ENCODE measurements at regions not wholly inside any gene's neighbourhood (a gene's known extent, or its start where the extent isn't known, plus 50 kb on each side); places are given as distances from the start of the nearest gene placed in this dataset.
"Not testable (repeated sequence)": the region's sequence is repeated elsewhere in the genome, so short reads cannot be mapped to it uniquely, and the experiment has no call there.

GRCh38 chr9:66152406-66152805, 415.5 kb downstream of the FOXD4L4 start:
- not testable (repeated sequence) for H3K9me3 ChIP-seq; H3K27me3 ChIP-seq; H3K27ac ChIP-seq; H3K36me3 ChIP-seq; H3K4me1 ChIP-seq; DNase-seq (ENCODE audit: low spot score in 2 of 2)
- WGBS, 2 donors: no CpG with 5 or more reads among the region's 30 CpGs
- peak overlapping the region in 1 of 4 donors; percentile 37 for H3K4me3 ChIP-seq

DNA sequence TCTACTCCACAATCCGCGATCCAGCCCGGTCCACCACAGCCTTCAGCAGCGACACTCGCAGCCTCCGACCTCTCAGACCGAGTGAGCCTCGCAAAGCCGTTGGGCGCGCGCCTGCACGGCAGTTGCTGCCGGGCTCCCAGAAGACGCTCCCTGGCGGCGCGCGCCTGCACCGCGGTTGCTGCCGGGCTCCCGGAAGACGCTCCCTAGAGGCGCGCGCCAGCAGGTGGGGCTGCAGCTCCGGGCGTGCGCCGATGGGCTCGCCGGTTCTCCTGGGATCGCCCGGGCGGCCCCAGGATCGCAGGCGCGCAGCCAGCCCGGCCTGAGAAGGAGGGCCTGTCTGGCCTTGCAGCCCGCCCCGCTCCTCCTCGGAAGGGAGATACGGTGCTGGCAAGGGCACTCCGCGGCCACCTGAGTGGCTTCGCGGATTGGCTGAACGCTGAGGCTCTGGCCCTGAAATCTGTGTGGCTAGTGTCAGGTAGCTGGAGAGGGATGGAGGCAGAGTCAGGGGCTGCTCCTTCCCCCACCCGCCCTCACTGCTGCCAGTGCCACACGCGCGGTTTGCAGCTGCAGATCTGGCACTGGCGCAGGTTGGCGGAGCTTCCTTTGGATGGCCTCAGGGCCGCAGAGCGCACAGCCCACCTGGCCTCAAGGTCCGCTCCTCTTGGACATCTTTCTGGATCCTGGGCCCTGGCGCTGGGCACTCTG, 416.2 kb downstream of the FOXD4L4 start:
- WGBS, 2 donors: no CpG with 5 or more reads among the region's 59 CpGs
- H3K36me3 ChIP-seq; H3K27me3 ChIP-seq; H3K27ac ChIP-seq; H3K9me3 ChIP-seq; DNase-seq (ENCODE audit: low spot score in 2 of 2); H3K4me1 ChIP-seq: not testable (repeated sequence)
- TF ChIP-seq, protein P1, sequence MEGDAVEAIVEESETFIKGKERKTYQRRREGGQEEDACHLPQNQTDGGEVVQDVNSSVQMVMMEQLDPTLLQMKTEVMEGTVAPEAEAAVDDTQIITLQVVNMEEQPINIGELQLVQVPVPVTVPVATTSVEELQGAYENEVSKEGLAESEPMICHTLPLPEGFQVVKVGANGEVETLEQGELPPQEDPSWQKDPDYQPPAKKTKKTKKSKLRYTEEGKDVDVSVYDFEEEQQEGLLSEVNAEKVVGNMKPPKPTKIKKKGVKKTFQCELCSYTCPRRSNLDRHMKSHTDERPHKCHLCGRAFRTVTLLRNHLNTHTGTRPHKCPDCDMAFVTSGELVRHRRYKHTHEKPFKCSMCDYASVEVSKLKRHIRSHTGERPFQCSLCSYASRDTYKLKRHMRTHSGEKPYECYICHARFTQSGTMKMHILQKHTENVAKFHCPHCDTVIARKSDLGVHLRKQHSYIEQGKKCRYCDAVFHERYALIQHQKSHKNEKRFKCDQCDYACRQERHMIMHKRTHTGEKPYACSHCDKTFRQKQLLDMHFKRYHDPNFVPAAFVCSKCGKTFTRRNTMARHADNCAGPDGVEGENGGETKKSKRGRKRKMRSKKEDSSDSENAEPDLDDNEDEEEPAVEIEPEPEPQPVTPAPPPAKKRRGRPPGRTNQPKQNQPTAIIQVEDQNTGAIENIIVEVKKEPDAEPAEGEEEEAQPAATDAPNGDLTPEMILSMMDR (IDR thresholded peaks at IDR 0.05): peak in 4 of 5 experiments; percentile 8 to 19 (median 15)
- H3K4me3 ChIP-seq: peak overlapping the region in 3 of 4 donors; percentile 16 to 47 (median 29)

DNA sequence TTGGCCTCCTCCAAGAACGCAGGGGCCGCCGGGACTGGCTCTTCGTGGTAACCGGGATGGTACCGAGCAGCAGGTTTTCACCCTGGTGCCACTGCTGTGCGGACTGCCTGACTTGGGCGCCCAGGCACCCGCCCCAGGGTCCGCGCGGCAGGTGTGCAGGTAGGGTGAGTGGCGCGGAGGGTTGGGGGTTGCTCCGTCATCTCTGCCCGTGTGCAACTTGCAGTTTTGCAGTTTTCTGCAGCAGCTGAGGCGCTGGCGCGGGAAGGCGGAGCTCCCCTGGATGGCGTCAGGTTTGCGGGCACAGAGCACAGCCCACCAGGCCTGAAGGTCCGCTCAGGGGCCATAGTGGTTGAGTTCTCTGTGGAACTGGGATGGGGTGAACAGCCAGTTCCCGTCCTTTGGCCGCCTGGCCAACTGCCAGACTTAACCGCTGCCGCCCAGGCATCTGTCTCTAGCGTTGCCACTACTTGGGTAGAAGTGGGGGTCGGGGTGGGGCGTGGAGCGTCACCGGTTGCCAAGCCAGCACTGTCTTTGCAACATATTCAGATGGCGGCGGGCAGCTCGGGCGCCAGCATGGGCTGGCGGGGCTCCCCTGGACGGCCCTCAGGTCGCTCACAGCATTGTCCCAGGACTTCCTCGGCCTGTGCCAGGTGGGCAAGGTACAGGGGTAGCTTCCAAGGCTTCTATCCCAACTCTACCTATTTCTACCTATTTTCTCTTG, 417.2 kb downstream of the FOXD4L4 start:
- DNase-seq (ENCODE audit: low spot score in 2 of 2): not testable (repeated sequence)
- WGBS, 2 donors: 8 to 12% methylated on average over 5 to 8 of the region's 40 CpGs
- peak overlapping the region in 1 of 4 donors; percentile 40 for H3K4me3 ChIP-seq

DNA sequence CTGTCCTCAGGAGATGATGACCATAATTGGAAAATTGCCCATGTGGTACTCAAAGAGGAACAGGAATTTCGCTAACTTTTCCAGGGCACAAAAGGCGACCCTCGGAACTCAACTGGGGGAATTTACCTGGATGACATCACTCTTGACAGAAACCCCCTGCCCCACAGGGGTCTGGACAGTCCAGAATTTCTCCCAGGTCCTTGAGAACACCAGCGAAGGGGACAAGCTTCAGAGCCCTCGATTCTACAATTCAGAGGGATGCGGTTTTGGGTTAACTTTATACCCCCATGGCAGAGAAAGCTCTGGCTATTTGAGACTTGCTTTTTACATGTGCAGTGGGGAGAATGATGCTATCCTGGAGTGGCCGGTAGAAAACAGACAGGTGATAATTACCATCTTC, 445.4 kb downstream of the FOXD4L4 start:
- not testable (repeated sequence) for H3K4me1 ChIP-seq; H3K27ac ChIP-seq; H3K4me3 ChIP-seq; H3K36me3 ChIP-seq; H3K27me3 ChIP-seq; H3K9me3 ChIP-seq; DNase-seq (ENCODE audit: low spot score in 2 of 2)
- 74 to 78% methylated on average over 6 of the region's 7 CpGs for whole genome bisulfite sequencing, 2 donors

More for the DNA sequence above, 417.2 kb downstream of the FOXD4L4 start:
- H3K27ac ChIP-seq, H3K9me3 ChIP-seq, H3K27me3 ChIP-seq, H3K36me3 ChIP-seq, H3K4me1 ChIP-seq: not testable (repeated sequence)

- 90 to 92% methylated on average over 2 of the region's 2 CpGs for WGBS, 2 donors
- not testable (repeated sequence) for H3K27ac ChIP-seq; H3K36me3 ChIP-seq; H3K4me3 ChIP-seq; H3K27me3 ChIP-seq; H3K9me3 ChIP-seq; DNase-seq (ENCODE audit: low spot score in 2 of 2); H3K4me1 ChIP-seq
Measured at GRCh38 chr9:66183648-66184047, 446.7 kb downstream of the FOXD4L4 start.

DNA sequence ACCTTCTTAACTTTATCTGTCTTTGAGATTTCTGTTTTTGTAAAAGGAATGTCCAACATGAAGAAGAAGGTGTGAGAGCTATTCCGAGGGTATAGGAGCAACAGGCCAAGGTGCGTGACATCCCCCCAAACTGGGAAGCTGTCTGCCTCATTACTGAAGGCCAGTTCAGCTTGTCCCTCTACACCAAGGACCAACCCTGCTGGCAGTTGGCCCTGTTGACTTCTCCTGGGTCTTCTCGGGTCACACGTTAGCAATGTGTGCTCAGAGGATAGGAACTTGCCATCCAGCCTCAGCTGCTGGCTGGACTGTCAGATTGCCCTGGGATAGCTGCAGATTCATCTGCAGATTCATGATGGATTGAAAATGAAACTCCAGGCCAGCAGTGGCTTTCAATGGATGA, 460.3 kb downstream of the FOXD4L4 start:
- not testable (repeated sequence) for DNase-seq (ENCODE audit: low spot score in 2 of 2); H3K4me3 ChIP-seq; H3K4me1 ChIP-seq; H3K27ac ChIP-seq; H3K36me3 ChIP-seq; H3K9me3 ChIP-seq; H3K27me3 ChIP-seq
- no CpG with 5 or more reads among the region's 4 CpGs for WGBS, 2 donors

DNA sequence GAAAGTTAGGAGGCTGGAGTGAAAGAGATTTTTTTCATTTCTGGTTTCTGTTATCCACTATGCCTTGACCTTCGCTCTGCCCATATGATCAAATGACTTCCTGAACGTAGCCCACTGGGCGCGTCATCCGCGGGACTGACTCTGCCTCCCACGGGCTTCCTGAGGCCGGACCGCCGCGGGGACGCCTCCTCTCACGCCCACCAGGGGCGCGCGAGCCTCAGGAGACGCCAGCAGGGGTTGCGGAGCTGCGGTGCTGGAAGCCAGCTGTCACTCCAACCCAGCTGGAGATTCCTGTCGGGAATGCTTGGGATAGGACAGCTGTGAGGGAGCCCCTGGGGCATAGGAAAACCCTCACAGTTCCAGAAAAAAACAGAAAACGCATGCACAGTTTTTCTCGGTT, 461.5 kb downstream of the FOXD4L4 start:
- WGBS, 2 donors: 68 to 69% methylated on average over 4 to 5 of the region's 22 CpGs
- not testable (repeated sequence) for H3K27ac ChIP-seq; H3K36me3 ChIP-seq; H3K27me3 ChIP-seq; H3K4me1 ChIP-seq; H3K9me3 ChIP-seq; DNase-seq (ENCODE audit: low spot score in 2 of 2)
- H3K4me3 ChIP-seq: peak overlapping the region in 1 of 4 donors; percentile 6

- not testable (repeated sequence) for H3K36me3 ChIP-seq; DNase-seq (ENCODE audit: low spot score in 2 of 2); H3K4me1 ChIP-seq; H3K27ac ChIP-seq; H3K4me3 ChIP-seq; H3K27me3 ChIP-seq; H3K9me3 ChIP-seq
- no CpG with 5 or more reads among the region's 1 CpG for WGBS, 2 donors
Measured at GRCh38 chr9:66206617-66207016, 469.7 kb downstream of the FOXD4L4 start.

- not testable (repeated sequence) for H3K4me3 ChIP-seq; H3K27ac ChIP-seq; H3K9me3 ChIP-seq; H3K4me1 ChIP-seq; H3K36me3 ChIP-seq; DNase-seq (ENCODE audit: low spot score in 2 of 2); H3K27me3 ChIP-seq
- WGBS, 2 donors: 60 to 100% methylated on average over 1 of the region's 2 CpGs
Measured at GRCh38 chr9:66207914-66208313, 471.0 kb downstream of the FOXD4L4 start.

GRCh38 chr9:66244763-66245162, 507.8 kb downstream of the FOXD4L4 start:
- DNase-seq (ENCODE audit: low spot score in 2 of 2); H3K4me1 ChIP-seq; H3K27ac ChIP-seq; H3K9me3 ChIP-seq; H3K4me3 ChIP-seq; H3K27me3 ChIP-seq; H3K36me3 ChIP-seq: not testable (repeated sequence)
- no CpG with 5 or more reads among the region's 4 CpGs for WGBS, 2 donors

GRCh38 chr9:66245481-66245880, 508.5 kb downstream of the FOXD4L4 start:
- no CpG with 5 or more reads among the region's 3 CpGs for WGBS, 2 donors
- H3K4me1 ChIP-seq; H3K4me3 ChIP-seq; H3K36me3 ChIP-seq; DNase-seq (ENCODE audit: low spot score in 2 of 2); H3K9me3 ChIP-seq; H3K27me3 ChIP-seq; H3K27ac ChIP-seq: not testable (repeated sequence)

DNA sequence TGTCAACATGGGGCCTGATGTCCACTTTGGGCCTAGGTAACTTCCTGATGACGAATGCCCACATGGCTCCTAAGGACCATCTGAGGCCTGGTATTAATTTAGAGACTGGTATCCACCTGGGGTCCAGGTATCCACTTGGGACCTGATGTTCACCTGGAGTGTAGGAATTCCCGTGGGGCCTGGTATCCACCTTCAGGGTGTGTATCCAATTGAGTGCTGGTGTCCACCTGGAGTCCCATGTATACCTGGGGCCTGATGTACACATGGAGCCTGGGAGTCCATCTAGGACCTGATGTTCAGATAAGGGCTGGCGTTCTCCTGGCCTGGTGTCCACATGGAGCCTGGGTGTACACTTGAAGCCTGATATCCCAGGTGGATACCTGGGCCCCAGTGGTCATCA, 520.6 kb downstream of the FOXD4L4 start:
- H3K27ac ChIP-seq; H3K27me3 ChIP-seq; H3K9me3 ChIP-seq; H3K4me3 ChIP-seq; DNase-seq (ENCODE audit: low spot score in 2 of 2); H3K4me1 ChIP-seq; H3K36me3 ChIP-seq: not testable (repeated sequence)
- WGBS, 2 donors: no CpG with 5 or more reads among the region's 3 CpGs

GRCh38 chr9:66261576-66261975, 524.6 kb downstream of the FOXD4L4 start:
- H3K36me3 ChIP-seq; H3K27me3 ChIP-seq; H3K27ac ChIP-seq; H3K4me1 ChIP-seq; DNase-seq (ENCODE audit: low spot score in 2 of 2); H3K4me3 ChIP-seq; H3K9me3 ChIP-seq: not testable (repeated sequence)
- no CpG with 5 or more reads among the region's 4 CpGs for WGBS, 2 donors

All from tibial nerve (tissue), 4 donors.